ENCODE measurements at regions not wholly inside any gene's neighbourhood (a gene's known extent, or its start where the extent isn't known, plus 50 kb on each side); places are given as distances from the start of the nearest gene placed in this dataset.

- DNase-seq, result no peak
- ChIA-PET CTCF (no interaction called here), POLR2A (no interaction called here)
- Mint-ChIP-seq H3K4me1 (ENCODE audit: low read depth) (no peaks in the 10 kb centered on the region), H3K36me3 (ENCODE audit: low read depth) (no peaks in the 10 kb centered on the region), H3K27me3 (ENCODE audit: low read depth) (no peaks in the 10 kb centered on the region), H3K4me3 (no peak overlapping the region), H3K9me3 (ENCODE audit: insufficient read depth) (no peaks in the 10 kb centered on the region), H3K27ac (no peak overlapping the region)
- ATAC-seq, result no peak
These were observed 1000.9 kb downstream of the CDH18 start for GRCh38 chr5:18987101-18987500.

GRCh38 chr5:18990852-18991251, 997.1 kb downstream of the CDH18 start:
- Mint-ChIP-seq H3K27ac (no peak overlapping the region), H3K4me1 (ENCODE audit: low read depth) (no peaks in the 10 kb centered on the region), H3K36me3 (ENCODE audit: low read depth) (no peaks in the 10 kb centered on the region), H3K27me3 (ENCODE audit: low read depth) (no peaks in the 10 kb centered on the region), H3K4me3 (no peak overlapping the region), H3K9me3 (ENCODE audit: insufficient read depth) (no peaks in the 10 kb centered on the region)
- POLR2A ChIA-PET, result no interaction called here
- ATAC-seq (no peak), DNase-seq (no peak)
- CTCF ChIA-PET, result no interaction called here

GRCh38 chr5:18992264-18992663, 995.7 kb downstream of the CDH18 start:
- CTCF ChIA-PET, result no interaction called here
- Mint-ChIP-seq H3K4me3 (no peak overlapping the region), H3K27me3 (ENCODE audit: low read depth) (no peaks in the 10 kb centered on the region), H3K36me3 (ENCODE audit: low read depth) (no peaks in the 10 kb centered on the region), H3K9me3 (ENCODE audit: insufficient read depth) (no peaks in the 10 kb centered on the region), H3K4me1 (ENCODE audit: low read depth) (no peaks in the 10 kb centered on the region), H3K27ac (no peak overlapping the region)
- no peak for DNase-seq
- no peak for ATAC-seq
- POLR2A ChIA-PET, result interaction anchor here (0.6 kb wide), 1 partner anchor 187 kb away, joined by 3 read pairs; no protein-coding TSS in a partner anchor

- Mint-ChIP-seq H3K4me3 (no peak overlapping the region), H3K4me1 (ENCODE audit: low read depth) (no peaks in the 10 kb centered on the region), H3K27me3 (ENCODE audit: low read depth) (no peaks in the 10 kb centered on the region), H3K36me3 (ENCODE audit: low read depth) (no peaks in the 10 kb centered on the region), H3K9me3 (ENCODE audit: insufficient read depth) (no peaks in the 10 kb centered on the region), H3K27ac (no peak overlapping the region)
- ChIA-PET CTCF (no interaction called here), POLR2A (no interaction called here)
- no peak for ATAC-seq
- DNase-seq, result no peak
These were observed 988.5 kb downstream of the CDH18 start for GRCh38 chr5:18999478-18999877.

- no peak for ATAC-seq
- no peaks in the 10 kb centered on the region for H3K36me3 Mint-ChIP-seq (ENCODE audit: low read depth)
- peaks cover 4% of the 10 kb centered on the region for H3K9me3 Mint-ChIP-seq (ENCODE audit: insufficient read depth)
- no peaks in the 10 kb centered on the region for H3K4me1 Mint-ChIP-seq (ENCODE audit: low read depth)
- DNase-seq, result no peak
- ChIA-PET POLR2A (no interaction called here), CTCF (no interaction called here)
- no peaks in the 10 kb centered on the region for H3K27me3 Mint-ChIP-seq (ENCODE audit: low read depth)
- H3K27ac Mint-ChIP-seq, result no peak overlapping the region
- no peak overlapping the region for H3K4me3 Mint-ChIP-seq
These were observed 986.9 kb downstream of the CDH18 start for GRCh38 chr5:19001054-19001453.

- H3K4me3 Mint-ChIP-seq, result no peak overlapping the region
- POLR2A ChIA-PET, result no interaction called here
- no peaks in the 10 kb centered on the region for H3K27me3 Mint-ChIP-seq (ENCODE audit: low read depth)
These were observed 986.5 kb downstream of the CDH18 start for GRCh38 chr5:19001539-19001938.

GRCh38 chr5:19002111-19002510, 985.9 kb downstream of the CDH18 start:
- no peaks in the 10 kb centered on the region for H3K36me3 Mint-ChIP-seq (ENCODE audit: low read depth)
- DNase-seq (no peak), ATAC-seq (no peak)
- no peaks in the 10 kb centered on the region for H3K27me3 Mint-ChIP-seq (ENCODE audit: low read depth)
- H3K4me1 Mint-ChIP-seq (ENCODE audit: low read depth), result no peaks in the 10 kb centered on the region
- CTCF ChIA-PET, result no interaction called here
- POLR2A ChIA-PET, result no interaction called here
- peaks cover 4% of the 10 kb centered on the region for H3K9me3 Mint-ChIP-seq (ENCODE audit: insufficient read depth)
- no peak overlapping the region for H3K27ac Mint-ChIP-seq
- no peak overlapping the region for H3K4me3 Mint-ChIP-seq

More at GRCh38 chr5:19001539-19001938, 986.5 kb downstream of the CDH18 start:
- no peak overlapping the region for H3K27ac Mint-ChIP-seq
- no peak for ATAC-seq
- no peaks in the 10 kb centered on the region for H3K4me1 Mint-ChIP-seq (ENCODE audit: low read depth)
- CTCF ChIA-PET, result no interaction called here
- no peak for DNase-seq
- H3K36me3 Mint-ChIP-seq (ENCODE audit: low read depth), result no peaks in the 10 kb centered on the region
- peaks cover 4% of the 10 kb centered on the region for H3K9me3 Mint-ChIP-seq (ENCODE audit: insufficient read depth)

- Mint-ChIP-seq H3K4me3 (no peak overlapping the region), H3K36me3 (ENCODE audit: low read depth) (no peaks in the 10 kb centered on the region), H3K9me3 (ENCODE audit: insufficient read depth) (peaks cover 18% of the 10 kb centered on the region), H3K27me3 (ENCODE audit: low read depth) (no peaks in the 10 kb centered on the region), H3K4me1 (ENCODE audit: low read depth) (no peaks in the 10 kb centered on the region), H3K27ac (no peak overlapping the region)
- DNase-seq (no peak), ATAC-seq (no peak)
- CTCF ChIA-PET, result no interaction called here
- POLR2A ChIA-PET, result no interaction called here
These were observed 969.2 kb downstream of the CDH18 start for GRCh38 chr5:19018822-19019221.

GRCh38 chr5:19031491-19031890, 956.5 kb downstream of the CDH18 start:
- ATAC-seq, result no peak
- H3K9me3 Mint-ChIP-seq (ENCODE audit: insufficient read depth), result peaks cover 6% of the 10 kb centered on the region
- DNase-seq, result no peak
- no peak overlapping the region for H3K4me3 Mint-ChIP-seq
- ChIA-PET CTCF (no interaction called here), POLR2A (no interaction called here)
- no peak overlapping the region for H3K27ac Mint-ChIP-seq
- no peaks in the 10 kb centered on the region for H3K36me3 Mint-ChIP-seq (ENCODE audit: low read depth)
- H3K4me1 Mint-ChIP-seq (ENCODE audit: low read depth), result no peaks in the 10 kb centered on the region
- no peaks in the 10 kb centered on the region for H3K27me3 Mint-ChIP-seq (ENCODE audit: low read depth)

- ChIA-PET POLR2A (no interaction called here), CTCF (no interaction called here)
- peaks cover 8% of the 10 kb centered on the region for H3K9me3 Mint-ChIP-seq (ENCODE audit: insufficient read depth)
- no peaks in the 10 kb centered on the region for H3K4me1 Mint-ChIP-seq (ENCODE audit: low read depth)
- H3K27me3 Mint-ChIP-seq (ENCODE audit: low read depth), result no peaks in the 10 kb centered on the region
- no peaks in the 10 kb centered on the region for H3K36me3 Mint-ChIP-seq (ENCODE audit: low read depth)
- DNase-seq (no peak), ATAC-seq (no peak)
- no peak overlapping the region for H3K27ac Mint-ChIP-seq
- H3K4me3 Mint-ChIP-seq, result no peak overlapping the region
These were observed 952.2 kb downstream of the CDH18 start for GRCh38 chr5:19035816-19036215.

- peaks cover 7% of the 10 kb centered on the region for H3K9me3 Mint-ChIP-seq (ENCODE audit: insufficient read depth)
- no peak for ATAC-seq
- ChIA-PET POLR2A (no interaction called here), CTCF (no interaction called here)
- no peak overlapping the region for H3K4me3 Mint-ChIP-seq
- DNase-seq, result no peak
- H3K27me3 Mint-ChIP-seq (ENCODE audit: low read depth), result no peaks in the 10 kb centered on the region
- H3K27ac Mint-ChIP-seq, result no peak overlapping the region
- no peaks in the 10 kb centered on the region for H3K4me1 Mint-ChIP-seq (ENCODE audit: low read depth)
- H3K36me3 Mint-ChIP-seq (ENCODE audit: low read depth), result no peaks in the 10 kb centered on the region
These were observed 945.9 kb downstream of the CDH18 start for GRCh38 chr5:19042106-19042505.

GRCh38 chr5:19044311-19044710, 943.7 kb downstream of the CDH18 start:
- no peak for ATAC-seq
- POLR2A ChIA-PET, result no interaction called here
- H3K4me3 Mint-ChIP-seq, result no peak overlapping the region
- H3K36me3 Mint-ChIP-seq (ENCODE audit: low read depth), result no peaks in the 10 kb centered on the region
- peaks cover 3% of the 10 kb centered on the region for H3K9me3 Mint-ChIP-seq (ENCODE audit: insufficient read depth)
- no peaks in the 10 kb centered on the region for H3K4me1 Mint-ChIP-seq (ENCODE audit: low read depth)
- no peak for DNase-seq
- H3K27ac Mint-ChIP-seq, result no peak overlapping the region
- H3K27me3 Mint-ChIP-seq (ENCODE audit: low read depth), result no peaks in the 10 kb centered on the region
- CTCF ChIA-PET, result no interaction called here

GRCh38 chr5:19044931-19045695, 942.9 kb downstream of the CDH18 start:
- ATAC-seq (no peak), DNase-seq (no peak)
- no peaks in the 10 kb centered on the region for H3K4me1 Mint-ChIP-seq (ENCODE audit: low read depth)
- POLR2A ChIA-PET, result no interaction called here
- H3K9me3 Mint-ChIP-seq (ENCODE audit: insufficient read depth), result peaks cover 3% of the 10 kb centered on the region
- no peaks in the 10 kb centered on the region for H3K36me3 Mint-ChIP-seq (ENCODE audit: low read depth)
- no peaks in the 10 kb centered on the region for H3K27me3 Mint-ChIP-seq (ENCODE audit: low read depth)
- CTCF ChIA-PET, result no interaction called here
- no peak overlapping the region for H3K27ac Mint-ChIP-seq
- no peak overlapping the region for H3K4me3 Mint-ChIP-seq

All from activated CD8-positive, alpha-beta T cell treated with anti-CD3 and anti-CD28 coated beads, Interleukin-2, amount 10 ng/mL, durations not matched to agents 7 days and 5 days (primary cell).